Neuronal stem cell (in vitro differentiated cells): ENCODE measurements at regions not wholly inside any gene's neighbourhood (a gene's known extent, or its start where the extent isn't known, plus 50 kb on each side); places are given as distances from the start of the nearest gene placed in this dataset.

Experiments used
- DNase-seq: peaks from one replicate; pipeline ENCODE4 v3.0.0-alpha.2; 2013; ENCODE audit warnings: low spot score
- H2AFZ ChIP-seq: one replicate; pipeline ENCODE4 v1.6.1; 2013; ENCODE audit warnings: mild to moderate bottlenecking, low read length, inconsistent platforms
- H2AK5ac ChIP-seq: 2 replicates; pipeline ENCODE4 v1.6.1; 2013; ENCODE audit warnings: low read depth, mild to moderate bottlenecking, inconsistent platforms, low read length, moderate library complexity, mixed read lengths
- H2BK120ac ChIP-seq: 2 replicates; pipeline ENCODE4 v1.6.1; 2013; ENCODE audit warnings: low read depth, mild to moderate bottlenecking, inconsistent platforms, low read length, moderate library complexity, mixed read lengths
- H2BK12ac ChIP-seq: one replicate; pipeline ENCODE4 v1.6.1; 2013; ENCODE audit warnings: low read length, inconsistent platforms
- H2BK15ac ChIP-seq: 2 replicates; pipeline ENCODE4 v1.6.1; 2013; ENCODE audit warnings: mild to moderate bottlenecking, low read length, inconsistent platforms, mixed read lengths
- H2BK5ac ChIP-seq: one replicate; pipeline ENCODE4 v1.6.1; 2013; ENCODE audit warnings: inconsistent platforms, mild to moderate bottlenecking, low read length, moderate library complexity
- H3K14ac ChIP-seq: one replicate; pipeline ENCODE4 v1.6.1; 2013; ENCODE audit warnings: low read length, inconsistent platforms
- H3K18ac ChIP-seq: 2 replicates; pipeline ENCODE4 v1.6.1; 2013; ENCODE audit warnings: low read length, inconsistent platforms
- H3K23ac ChIP-seq: 2 replicates; pipeline ENCODE4 v1.6.1; 2013; ENCODE audit warnings: low read depth, mild to moderate bottlenecking, mixed read lengths, low read length, inconsistent platforms; ENCODE audit not compliant: poor library complexity
- H3K27ac ChIP-seq: replicated peaks from 3 replicates; pipeline ENCODE4 v1.5.1; 2013; ENCODE audit warnings: low read length, inconsistent platforms
- H3K27me3 ChIP-seq, 3 experiments: 2 replicates each; pipeline ENCODE4 v1.6.1; 2013; ENCODE audit warnings: low read length in 3 of 3, mild to moderate bottlenecking in 2 of 3, inconsistent platforms in 1 of 3, low read depth in 1 of 3, mixed read lengths in 1 of 3, moderate library complexity in 1 of 3; ENCODE audit not compliant: control insufficient read depth in 3 of 3, insufficient read depth in 3 of 3
- H3K36me3 ChIP-seq, 2 donors: replicated peaks in 1 of 2; 2 replicates each; pipeline ENCODE4 v1.6.1; 2013; ENCODE audit warnings: low read length in 2 of 2; ENCODE audit not compliant: control insufficient read depth in 2 of 2, insufficient read depth in 2 of 2
- H3K4ac ChIP-seq: 2 replicates; pipeline ENCODE4 v1.6.1; 2013; ENCODE audit warnings: inconsistent platforms, mild to moderate bottlenecking, low read length, moderate library complexity
- H3K4me1 ChIP-seq, 2 donors: 1 replicate in 1 of 2; 2 replicates in 1 of 2; pipeline ENCODE4 v1.6.1; 2013; ENCODE audit warnings: low read length in 2 of 2, low read depth in 1 of 2; ENCODE audit not compliant: control insufficient read depth in 2 of 2, insufficient read depth in 1 of 2
- H3K4me2 ChIP-seq: one replicate; pipeline ENCODE4 v1.6.1; 2013; ENCODE audit warnings: mild to moderate bottlenecking, low read length, inconsistent platforms; ENCODE audit not compliant: insufficient read depth, poor library complexity, severe bottlenecking
- H3K4me3 ChIP-seq, 2 donors: 2 replicates each; pipeline ENCODE4 v1.5.1; 2013; ENCODE audit warnings: low read length in 2 of 2, mild to moderate bottlenecking in 2 of 2, inconsistent platforms in 1 of 2, moderate library complexity in 1 of 2
- H3K79me1 ChIP-seq: one replicate; pipeline ENCODE4 v1.6.1; 2013; ENCODE audit warnings: low read depth, mild to moderate bottlenecking, inconsistent platforms, low read length, moderate library complexity
- H3K9ac ChIP-seq: one replicate; pipeline ENCODE4 v1.6.1; 2013; ENCODE audit warnings: mild to moderate bottlenecking, low read depth, low read length, inconsistent platforms; ENCODE audit not compliant: poor library complexity
- H3K9me3 ChIP-seq, 2 donors: replicated peaks in 1 of 2; 2 replicates each; pipeline versions ENCODE3 to v1.6.1; 2013; ENCODE audit warnings: low read length in 2 of 2, mild to moderate bottlenecking in 2 of 2, inconsistent platforms in 1 of 2, low read depth in 1 of 2, mixed read lengths in 1 of 2, moderate library complexity in 1 of 2; ENCODE audit not compliant: control insufficient read depth in 2 of 2, insufficient read depth in 1 of 2
- H4K8ac ChIP-seq: one replicate; pipeline ENCODE4 v1.6.1; 2013; ENCODE audit warnings: low read depth, mild to moderate bottlenecking, inconsistent platforms, low read length, moderate library complexity
- H4K91ac ChIP-seq: one replicate; pipeline ENCODE4 v1.6.1; 2013; ENCODE audit warnings: low read length, low read depth, mild to moderate bottlenecking, inconsistent platforms; ENCODE audit not compliant: poor library complexity
- WGBS, 2 donors: extraction: QIAGEN DNeasy Blood & Tissue Kit; methylation state at CpG; one replicate each; pipeline ENCODE4 v1.1.7; 2013; ENCODE audit warnings: missing lambda C conversion rate in 2 of 2, mixed read lengths in 1 of 2; ENCODE audit not compliant: insufficient read length in 2 of 2, insufficient replicate concordance in 1 of 2; ENCODE audit errors: extremely low coverage in 2 of 2; 5-methylcytosine and 5-hydroxymethylcytosine counted together

- Histone ChIP-seq H2BK5ac (no peak overlapping the region), H3K18ac (no peak overlapping the region), H3K14ac (no peak overlapping the region)
Measured at GRCh38 chr16:77093309-77093708, 97.7 kb upstream of the MON1B start.

GRCh38 chr16:77093999-77094398 lies 97.0 kb upstream of the MON1B start:
- Histone ChIP-seq H3K27ac (no peak overlapping the region), H2BK12ac (no peak overlapping the region)
- no peak for DNase-seq

More at GRCh38 chr16:77093309-77093708, 97.7 kb upstream of the MON1B start:
- WGBS, 2 donors: no CpG with 5 or more reads among the region's 4 CpGs
- Histone ChIP-seq H3K27me3 (no peaks in the 10 kb centered on the region), H3K4me1 (no peaks in the 10 kb centered on the region), H3K79me1 (no peaks in the 10 kb centered on the region), H3K27ac (no peak overlapping the region), H2AK5ac (no peak overlapping the region), H3K4me2 (no peak overlapping the region), H2BK15ac (no peak overlapping the region), H2BK120ac (no peak overlapping the region), H4K8ac (no peak overlapping the region), H3K36me3 (no peaks in the 10 kb centered on the region), H3K4me3 (no peak overlapping the region), H3K9ac (no peak overlapping the region), H2AFZ (no peak overlapping the region), H3K9me3 (no peaks in the 10 kb centered on the region), H3K23ac (no peak overlapping the region), H2BK12ac (no peak overlapping the region), H4K91ac (no peak overlapping the region), H3K4ac (no peak overlapping the region)
- DNase-seq: no peak

GRCh38 chr16:77111056-77111565 lies 79.9 kb upstream of the MON1B start:
- H2BK5ac ChIP-seq: no peak overlapping the region
- H2AK5ac ChIP-seq: no peak overlapping the region
- no peak overlapping the region for H4K91ac ChIP-seq
- H2BK12ac ChIP-seq: no peak overlapping the region
- H3K4me1 ChIP-seq: no peaks in the 10 kb centered on the region
- DNase-seq: no peak
- no peak overlapping the region for H3K9ac ChIP-seq
- H3K14ac ChIP-seq: no peak overlapping the region
- no peak overlapping the region for H2BK15ac ChIP-seq
- H2AFZ ChIP-seq: no peak overlapping the region
- no peak overlapping the region for H3K18ac ChIP-seq
- H3K27ac ChIP-seq: no peak overlapping the region
- no peaks in the 10 kb centered on the region for H3K36me3 ChIP-seq
- H3K4ac ChIP-seq: no peak overlapping the region
- H3K4me3 ChIP-seq: no peak overlapping the region
- no peak overlapping the region for H4K8ac ChIP-seq
- H2BK120ac ChIP-seq: no peak overlapping the region
- no peaks in the 10 kb centered on the region for H3K79me1 ChIP-seq
- WGBS, 2 donors: no CpG with 5 or more reads among the region's 2 CpGs
- no peak overlapping the region for H3K4me2 ChIP-seq
- H3K23ac ChIP-seq: no peak overlapping the region
- H3K27me3 ChIP-seq: no peaks in the 10 kb centered on the region
- no peaks in the 10 kb centered on the region for H3K9me3 ChIP-seq

More at GRCh38 chr16:77093999-77094398, 97.0 kb upstream of the MON1B start:
- Histone ChIP-seq H2AK5ac (no peak overlapping the region), H3K4me2 (no peak overlapping the region), H3K18ac (no peak overlapping the region), H2AFZ (no peak overlapping the region), H3K4me1 (no peaks in the 10 kb centered on the region), H3K9me3 (no peaks in the 10 kb centered on the region), H2BK15ac (no peak overlapping the region), H3K27me3 (no peaks in the 10 kb centered on the region), H3K23ac (no peak overlapping the region), H3K14ac (no peak overlapping the region), H4K8ac (no peak overlapping the region), H2BK5ac (no peak overlapping the region), H4K91ac (no peak overlapping the region), H2BK120ac (no peak overlapping the region), H3K9ac (no peak overlapping the region), H3K4ac (no peak overlapping the region), H3K4me3 (no peak overlapping the region), H3K79me1 (no peaks in the 10 kb centered on the region), H3K36me3 (no peaks in the 10 kb centered on the region)
- no CpG with 5 or more reads among the region's 2 CpGs for WGBS, 2 donors

GRCh38 chr16:77112746-77113145 lies 78.2 kb upstream of the MON1B start:
- H2AK5ac ChIP-seq: no peak overlapping the region
- H3K9ac ChIP-seq: no peak overlapping the region
- H3K79me1 ChIP-seq: no peaks in the 10 kb centered on the region
- H3K4ac ChIP-seq: no peak overlapping the region
- H3K4me3 ChIP-seq: no peak overlapping the region
- no peak overlapping the region for H2BK120ac ChIP-seq
- H2BK12ac ChIP-seq: no peak overlapping the region
- H3K9me3 ChIP-seq: no peaks in the 10 kb centered on the region
- DNase-seq: no peak
- no peaks in the 10 kb centered on the region for H3K4me1 ChIP-seq
- H2AFZ ChIP-seq: no peak overlapping the region
- no peak overlapping the region for H3K27ac ChIP-seq
- no peak overlapping the region for H3K14ac ChIP-seq
- H3K4me2 ChIP-seq: no peak overlapping the region
- no peaks in the 10 kb centered on the region for H3K36me3 ChIP-seq
- H3K27me3 ChIP-seq: no peaks in the 10 kb centered on the region
- no peak overlapping the region for H3K23ac ChIP-seq
- WGBS, 2 donors: no CpG with 5 or more reads among the region's 2 CpGs
- H2BK5ac ChIP-seq: no peak overlapping the region
- H2BK15ac ChIP-seq: no peak overlapping the region
- no peak overlapping the region for H4K8ac ChIP-seq
- no peak overlapping the region for H4K91ac ChIP-seq
- H3K18ac ChIP-seq: no peak overlapping the region
